GM12865 (cell line): ENCODE measurements at regions not wholly inside any gene's neighbourhood (a gene's known extent, or its start where the extent isn't known, plus 50 kb on each side); places are given as distances from the start of the nearest gene placed in this dataset.

ENCODE experiments used
- DNase-seq: peaks from one replicate; pipeline ENCODE4 v3.0.0; 2010; ENCODE audit warnings: low read depth
- H3K4me3 ChIP-seq: 2 replicates; pipeline ENCODE4 v1.5.1; 2011; ENCODE audit warnings: mild to moderate bottlenecking, low read depth, low read length, control low read depth
- TF ChIP-seq, protein P1 (sequence below): IDR thresholded peaks from 2 replicates; pipeline ENCODE4 v1.5.1; 2011; ENCODE audit warnings: low read length, control low read depth, low read depth, inconsistent platforms; ENCODE audit not compliant: insufficient read depth; ENCODE audit errors: missing control alignments

DNA sequence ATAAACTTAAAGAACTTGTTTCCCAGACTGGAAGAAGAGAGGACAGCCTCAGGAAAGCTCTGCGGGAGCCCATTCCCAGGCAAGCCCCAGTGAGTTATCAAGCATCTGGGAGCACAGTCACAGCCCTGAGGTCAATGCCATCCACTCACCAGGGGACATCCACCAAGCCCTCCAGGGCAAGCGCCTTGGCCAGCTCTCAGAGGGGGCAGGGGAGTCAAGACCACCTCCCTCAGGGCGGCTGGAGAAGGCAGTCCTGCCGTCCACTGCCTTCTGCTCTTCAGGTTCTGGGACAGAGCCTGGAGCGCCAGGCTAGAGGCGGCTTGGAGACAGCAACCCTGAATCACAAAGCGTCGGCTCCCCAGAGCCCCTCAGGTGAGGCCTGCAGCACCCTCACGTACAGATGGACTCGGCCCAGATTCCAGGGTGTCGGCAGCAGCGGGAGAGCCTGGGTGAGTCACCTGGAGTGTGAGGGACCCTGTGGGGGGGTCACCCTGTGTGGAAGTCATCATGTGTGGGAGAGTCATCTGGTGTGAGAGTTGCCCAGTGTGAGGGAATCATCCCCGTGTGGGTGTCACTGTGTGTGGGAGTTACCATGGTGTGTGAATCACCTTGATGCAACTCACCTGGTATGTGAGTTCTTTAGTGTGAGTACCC, 100.9 kb upstream of the TEX51 start:
- TF ChIP-seq, protein P1, sequence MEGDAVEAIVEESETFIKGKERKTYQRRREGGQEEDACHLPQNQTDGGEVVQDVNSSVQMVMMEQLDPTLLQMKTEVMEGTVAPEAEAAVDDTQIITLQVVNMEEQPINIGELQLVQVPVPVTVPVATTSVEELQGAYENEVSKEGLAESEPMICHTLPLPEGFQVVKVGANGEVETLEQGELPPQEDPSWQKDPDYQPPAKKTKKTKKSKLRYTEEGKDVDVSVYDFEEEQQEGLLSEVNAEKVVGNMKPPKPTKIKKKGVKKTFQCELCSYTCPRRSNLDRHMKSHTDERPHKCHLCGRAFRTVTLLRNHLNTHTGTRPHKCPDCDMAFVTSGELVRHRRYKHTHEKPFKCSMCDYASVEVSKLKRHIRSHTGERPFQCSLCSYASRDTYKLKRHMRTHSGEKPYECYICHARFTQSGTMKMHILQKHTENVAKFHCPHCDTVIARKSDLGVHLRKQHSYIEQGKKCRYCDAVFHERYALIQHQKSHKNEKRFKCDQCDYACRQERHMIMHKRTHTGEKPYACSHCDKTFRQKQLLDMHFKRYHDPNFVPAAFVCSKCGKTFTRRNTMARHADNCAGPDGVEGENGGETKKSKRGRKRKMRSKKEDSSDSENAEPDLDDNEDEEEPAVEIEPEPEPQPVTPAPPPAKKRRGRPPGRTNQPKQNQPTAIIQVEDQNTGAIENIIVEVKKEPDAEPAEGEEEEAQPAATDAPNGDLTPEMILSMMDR: no peak
- DNase-seq: no peak
- H3K4me3 ChIP-seq: no peak overlapping the region

DNA sequence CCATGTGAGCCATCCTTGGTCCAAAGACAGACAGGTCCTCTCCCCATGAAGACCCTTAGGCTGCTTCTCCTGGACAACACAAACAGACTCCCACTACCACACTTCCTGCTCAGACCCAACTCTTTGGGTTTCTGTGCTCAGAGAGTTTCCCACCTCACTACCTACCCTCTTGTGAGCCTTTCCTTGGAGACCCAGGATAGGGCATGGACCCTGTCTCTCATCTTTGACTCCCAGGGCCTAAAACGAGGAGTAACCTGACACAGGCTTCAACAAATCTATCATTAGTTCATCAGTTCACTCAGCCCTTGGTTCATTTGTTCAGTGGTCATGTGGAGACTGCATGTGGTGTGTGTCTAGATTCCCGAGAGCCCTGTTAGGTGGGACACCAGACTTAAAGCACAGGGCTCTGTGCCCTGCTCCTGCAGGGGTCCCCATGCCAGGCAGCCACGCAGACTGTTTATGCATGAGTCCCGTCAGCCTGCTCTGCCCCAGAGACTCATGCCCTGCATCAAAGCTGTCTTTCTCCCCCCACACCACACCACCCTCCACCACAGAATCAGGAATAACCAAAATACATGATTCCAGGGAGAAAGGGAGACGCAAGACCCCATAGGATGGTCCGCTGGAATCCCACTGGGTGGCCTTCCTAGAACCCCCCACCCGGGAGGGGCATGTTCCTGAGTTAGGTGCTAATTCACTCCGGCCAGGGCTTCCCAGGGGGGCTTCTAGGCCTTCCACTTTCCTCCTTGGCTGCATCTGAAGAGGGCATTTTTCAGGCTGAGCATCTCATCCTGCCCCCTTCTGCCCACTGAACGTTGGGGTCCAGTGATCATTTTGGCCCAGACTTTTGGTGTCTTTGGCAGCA, 100.2 kb upstream of the TEX51 start:
- TF ChIP-seq, protein P1: no peak
- DNase-seq: no peak

DNA sequence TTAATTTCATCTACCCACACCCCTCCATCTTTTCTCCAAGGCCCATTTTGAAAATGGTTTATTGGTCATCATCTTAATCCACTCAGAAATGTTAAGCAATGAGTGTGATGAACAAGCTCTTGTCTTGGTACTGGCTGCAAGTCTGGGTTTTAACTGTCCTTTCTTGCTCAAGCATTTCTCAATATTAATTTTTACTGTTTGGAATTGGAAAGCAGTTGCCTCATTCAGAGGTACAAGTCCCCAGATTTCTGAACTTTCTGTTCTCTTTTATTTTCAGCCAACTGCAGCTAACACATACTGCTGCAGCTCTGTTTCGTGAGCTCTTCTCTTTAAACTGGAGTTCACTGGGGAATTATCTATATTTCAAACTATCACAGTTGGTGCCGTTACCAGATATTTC, 99.4 kb upstream of the TEX51 start:
- DNase-seq: no peak
- no peak overlapping the region for H3K4me3 ChIP-seq
- TF ChIP-seq, protein P1: no peak

More for the DNA sequence above, 100.2 kb upstream of the TEX51 start:
- no peak overlapping the region for H3K4me3 ChIP-seq

DNA sequence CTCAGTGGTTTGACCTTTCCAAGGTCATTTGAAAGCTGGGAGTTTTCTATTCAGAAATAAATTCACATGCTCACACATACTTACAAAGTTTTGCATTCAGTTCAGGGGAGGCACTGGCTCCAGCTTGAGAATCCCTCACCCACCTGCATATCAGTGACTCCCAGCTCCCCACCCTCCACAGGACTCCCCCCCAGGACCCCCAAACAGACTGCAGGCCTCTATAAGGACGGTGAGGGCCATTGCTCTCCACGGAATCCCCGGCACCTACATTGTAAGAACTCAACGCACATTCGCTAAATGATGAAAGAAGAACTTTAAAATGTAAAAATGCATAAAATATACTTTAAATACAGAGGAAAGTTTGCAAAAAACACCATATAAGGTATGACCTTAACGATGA, 97.2 kb upstream of the TEX51 start:
- H3K4me3 ChIP-seq: no peak overlapping the region
- TF ChIP-seq, protein P1: no peak

DNA sequence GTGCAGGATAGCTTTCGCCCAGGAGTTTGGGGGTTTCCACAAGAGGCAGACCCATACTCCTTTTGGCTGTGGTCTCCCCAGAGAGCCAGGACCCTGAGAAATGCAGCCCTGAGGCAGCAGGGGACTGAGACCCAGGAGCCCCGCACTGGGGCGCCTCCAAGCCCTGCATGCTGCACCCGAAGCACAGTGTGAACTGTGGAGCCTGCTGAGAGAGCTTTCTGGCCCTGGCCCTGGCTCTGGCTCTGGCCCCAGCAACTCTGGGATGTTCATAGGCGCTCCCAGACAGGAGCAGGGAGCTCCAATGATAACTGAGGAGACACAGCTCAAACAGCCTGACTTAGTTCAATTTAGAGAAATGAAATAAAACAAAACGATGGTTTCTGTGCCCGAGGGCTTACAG, 96.4 kb upstream of the TEX51 start:
- no peak for DNase-seq
- H3K4me3 ChIP-seq: no peak overlapping the region
- TF ChIP-seq, protein P1: no peak

More for the DNA sequence above, 97.2 kb upstream of the TEX51 start:
- DNase-seq: no peak

DNA sequence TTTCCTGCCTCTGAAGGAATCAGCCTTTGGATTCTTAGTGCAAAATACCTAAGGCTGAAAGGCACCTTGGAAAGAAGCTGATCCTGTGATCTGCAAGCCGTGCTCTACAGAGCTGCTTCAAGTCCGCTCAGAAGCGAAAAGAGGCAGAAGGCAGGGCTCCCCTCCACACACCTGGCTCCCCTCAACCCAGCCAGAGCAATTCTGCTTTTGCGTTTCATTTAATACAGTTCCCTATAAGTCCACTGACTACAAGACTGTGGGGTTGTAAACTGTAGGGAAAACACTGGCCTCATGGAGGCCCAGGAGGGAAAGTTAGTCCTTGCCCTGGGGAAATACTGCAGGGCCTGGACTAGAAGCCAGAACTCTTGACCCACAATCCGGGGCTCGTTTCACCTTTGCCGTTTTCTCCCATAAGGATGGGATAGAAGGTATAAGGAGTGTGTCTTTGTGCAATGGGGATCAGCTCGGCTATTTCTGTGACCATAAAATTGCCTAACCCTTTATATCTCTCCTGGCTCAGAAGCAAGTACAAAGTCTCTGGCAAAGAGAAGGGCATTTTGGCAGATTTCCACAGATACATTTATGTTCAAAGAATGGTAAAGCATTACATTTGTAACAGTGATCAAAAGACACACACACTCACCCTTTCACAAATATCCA, 95.8 kb upstream of the TEX51 start:
- TF ChIP-seq, protein P1: no peak
- DNase-seq: no peak
- no peak overlapping the region for H3K4me3 ChIP-seq
